ENCODE measurements at regions not wholly inside any gene's neighbourhood (a gene's known extent, or its start where the extent isn't known, plus 50 kb on each side); places are given as distances from the start of the nearest gene placed in this dataset.

DNA sequence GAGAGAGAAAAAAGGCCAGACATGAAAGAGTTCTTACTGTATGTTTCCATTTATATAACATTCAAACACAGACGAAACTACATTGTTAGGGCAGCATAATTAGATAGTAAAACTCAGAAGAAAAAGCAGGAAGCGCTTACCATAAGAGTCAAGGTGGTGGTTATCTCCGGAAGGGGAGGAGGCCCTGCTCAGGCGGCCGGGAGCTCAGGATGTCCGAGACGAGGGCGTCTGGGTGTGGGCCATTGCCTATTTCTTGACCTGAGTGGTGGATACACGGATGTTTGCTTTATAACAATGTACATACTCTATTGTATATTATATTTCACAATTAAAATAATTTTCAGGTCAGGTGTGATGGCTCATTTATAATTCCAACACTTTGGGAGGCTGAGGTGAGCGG, 80.9 kb upstream of the COL5A1 start:
- TF ChIP-seq, protein P1, sequence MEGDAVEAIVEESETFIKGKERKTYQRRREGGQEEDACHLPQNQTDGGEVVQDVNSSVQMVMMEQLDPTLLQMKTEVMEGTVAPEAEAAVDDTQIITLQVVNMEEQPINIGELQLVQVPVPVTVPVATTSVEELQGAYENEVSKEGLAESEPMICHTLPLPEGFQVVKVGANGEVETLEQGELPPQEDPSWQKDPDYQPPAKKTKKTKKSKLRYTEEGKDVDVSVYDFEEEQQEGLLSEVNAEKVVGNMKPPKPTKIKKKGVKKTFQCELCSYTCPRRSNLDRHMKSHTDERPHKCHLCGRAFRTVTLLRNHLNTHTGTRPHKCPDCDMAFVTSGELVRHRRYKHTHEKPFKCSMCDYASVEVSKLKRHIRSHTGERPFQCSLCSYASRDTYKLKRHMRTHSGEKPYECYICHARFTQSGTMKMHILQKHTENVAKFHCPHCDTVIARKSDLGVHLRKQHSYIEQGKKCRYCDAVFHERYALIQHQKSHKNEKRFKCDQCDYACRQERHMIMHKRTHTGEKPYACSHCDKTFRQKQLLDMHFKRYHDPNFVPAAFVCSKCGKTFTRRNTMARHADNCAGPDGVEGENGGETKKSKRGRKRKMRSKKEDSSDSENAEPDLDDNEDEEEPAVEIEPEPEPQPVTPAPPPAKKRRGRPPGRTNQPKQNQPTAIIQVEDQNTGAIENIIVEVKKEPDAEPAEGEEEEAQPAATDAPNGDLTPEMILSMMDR (IDR thresholded peaks at IDR 0.05): no peak
- TF ChIP-seq POLR2A (IDR thresholded peaks at IDR 0.05): no peak

Measured in heart left ventricle (tissue), 13 donors.